H1 (cell line): ENCODE measurements at regions not wholly inside any gene's neighbourhood (a gene's known extent, or its start where the extent isn't known, plus 50 kb on each side); places are given as distances from the start of the nearest gene placed in this dataset.

ENCODE experiments used
- CTCF ChIA-PET: fragments of 300-600 bp; sonication (Branson Sonifier 250); formaldehyde crosslinking; loops from one replicate; lab custom pipeline; 2021; ENCODE audit not compliant: partially characterized antibody; lab: Charles Lee
- POLR2A ChIA-PET: fragments of 300-600 bp; sonication (Branson Sonifier 250); formaldehyde crosslinking; loops from one replicate; lab custom pipeline; 2021; ENCODE audit warnings: inconsistent platforms; ENCODE audit not compliant: partially characterized antibody; lab: Charles Lee
- DNase-seq, 2 experiments: peaks; one replicate each; pipeline versions ENCODE4 v3.0.0 to v3.0.0-alpha.2; 2010 to 2022; ENCODE audit warnings: low spot score in 2 of 2, low read depth in 1 of 2, mixed read lengths in 1 of 2
- FAIRE-seq: peaks from 2 replicates; lab custom pipeline; 2011; peaks lifted over from hg19 to GRCh38; lab: Jason Lieb, UNC
- H2AFZ ChIP-seq: 2 replicates; pipeline ENCODE4 v1.8.1; 2012; ENCODE audit warnings: low read length, inconsistent platforms
- H2AK5ac ChIP-seq: 2 replicates; pipeline ENCODE4 v1.6.1; 2013; ENCODE audit warnings: low read depth, low read length
- H2BK120ac ChIP-seq: replicated peaks from 2 replicates; pipeline ENCODE3; 2013; ENCODE audit warnings: low read depth, low read length, inconsistent platforms
- H2BK12ac ChIP-seq: 2 replicates; pipeline ENCODE4 v1.6.1; 2013; ENCODE audit warnings: low read depth, low read length
- H2BK15ac ChIP-seq: 2 replicates; pipeline ENCODE4 v1.6.1; 2013; ENCODE audit warnings: low read length
- H2BK20ac ChIP-seq: 2 replicates; pipeline ENCODE4 v1.6.1; 2013; ENCODE audit warnings: low read length
- H2BK5ac ChIP-seq: 2 replicates; pipeline ENCODE4 v1.6.1; 2013; ENCODE audit warnings: low read depth, low read length
- H3K14ac ChIP-seq: 2 replicates; pipeline ENCODE4 v1.6.1; 2013; ENCODE audit warnings: inconsistent platforms; ENCODE audit not compliant: insufficient read length
- H3K18ac ChIP-seq: 2 replicates; pipeline ENCODE4 v1.6.1; 2013; ENCODE audit warnings: low read length; ENCODE audit errors: extremely low read depth
- H3K23ac ChIP-seq: 2 replicates; pipeline ENCODE4 v1.6.1; 2013; ENCODE audit warnings: inconsistent platforms; ENCODE audit not compliant: insufficient read length
- H3K23me2 ChIP-seq: 2 replicates; pipeline ENCODE4 v1.6.1; 2013; ENCODE audit warnings: low read depth, low read length
- H3K27ac ChIP-seq: 2 replicates; pipeline ENCODE4 v1.6.1; 2011; ENCODE audit warnings: low read depth, low read length, inconsistent platforms
- H3K27me3 ChIP-seq, 4 experiments: replicated peaks in 1 of 4; 1 replicate in 1 of 4; 2 replicates in 3 of 4; pipeline versions ENCODE4 v1.6.1 to v1.8.1; 2011 to 2013; ENCODE audit warnings: low read length in 3 of 4, mild to moderate bottlenecking in 3 of 4, inconsistent platforms in 2 of 4, mixed read lengths in 2 of 4, moderate library complexity in 1 of 4; ENCODE audit not compliant: control insufficient read depth in 3 of 4, insufficient read depth in 3 of 4; ENCODE audit errors: extremely low read depth in 1 of 4
- H3K36me3 ChIP-seq, 4 experiments: 2 replicates each; pipeline versions ENCODE4 v1.6.1 to v1.8.1; 2011 to 2013; ENCODE audit warnings: mild to moderate bottlenecking in 4 of 4, low read length in 3 of 4, moderate library complexity in 2 of 4, control low read depth in 1 of 4, inconsistent platforms in 1 of 4; ENCODE audit not compliant: insufficient read depth in 4 of 4, control insufficient read depth in 2 of 4
- H3K4ac ChIP-seq: replicated peaks from 2 replicates; pipeline ENCODE3; 2013; ENCODE audit warnings: low read length, low read depth, mixed read lengths, inconsistent platforms; ENCODE audit not compliant: insufficient read length
- H3K4me1 ChIP-seq, 4 experiments: replicated peaks in 1 of 4; 1 replicate in 1 of 4; 2 replicates in 3 of 4; pipeline versions ENCODE4 v1.6.1 to v1.8.1; 2011 to 2013; ENCODE audit warnings: low read length in 3 of 4, inconsistent platforms in 2 of 4, mixed read lengths in 1 of 4; ENCODE audit not compliant: insufficient read depth in 4 of 4, control insufficient read depth in 3 of 4
- H3K4me2 ChIP-seq, 2 experiments: 2 replicates each; pipeline versions ENCODE4 v1.6.1 to v1.8.1; 2011 to 2013; ENCODE audit warnings: low read depth in 2 of 2, low read length in 2 of 2, control low read depth in 1 of 2, inconsistent platforms in 1 of 2, mild to moderate bottlenecking in 1 of 2; ENCODE audit not compliant: insufficient read depth in 1 of 2
- H3K4me3 ChIP-seq, 4 experiments: fragments of 200-600, 300-600 bp in 1 of 4; sonication (generic), shearing (Covaris generic), sonication (Bioruptor Twin) in 1 of 4; 2 replicates each; pipeline versions ENCODE4 v1.5.1 to v1.8.1; 2011 to 2016; ENCODE audit warnings: low read length in 4 of 4, low read depth in 3 of 4, control low read depth in 2 of 4, inconsistent platforms in 2 of 4, mild to moderate bottlenecking in 2 of 4, mixed read lengths in 1 of 4, moderate library complexity in 1 of 4; ENCODE audit not compliant: insufficient read depth in 2 of 4; ENCODE audit errors: extremely low read depth in 1 of 4
- H3K56ac ChIP-seq: replicated peaks from 2 replicates; pipeline ENCODE3; 2013; ENCODE audit warnings: low read depth, mild to moderate bottlenecking, mixed read lengths, low read length, inconsistent platforms; ENCODE audit not compliant: insufficient read length
- H3K79me1 ChIP-seq: 2 replicates; pipeline ENCODE4 v1.6.1; 2013; ENCODE audit warnings: low read depth, low read length, control low read depth
- H3K79me2 ChIP-seq, 2 experiments: 2 replicates each; pipeline versions ENCODE4 v1.6.1 to v1.8.1; 2012 to 2013; ENCODE audit warnings: low read length in 2 of 2, mild to moderate bottlenecking in 2 of 2, inconsistent platforms in 1 of 2; ENCODE audit not compliant: insufficient read depth in 2 of 2, control insufficient read depth in 1 of 2
- H3K9ac ChIP-seq, 4 experiments: replicated peaks in 1 of 4; 1 replicate in 1 of 4; 2 replicates in 3 of 4; pipeline versions ENCODE4 v1.6.1 to v1.8.1; 2011 to 2013; ENCODE audit warnings: low read depth in 3 of 4, low read length in 3 of 4, control low read depth in 2 of 4, mild to moderate bottlenecking in 2 of 4, moderate library complexity in 2 of 4, inconsistent platforms in 1 of 4; ENCODE audit errors: extremely low read depth in 1 of 4
- H3K9me3 ChIP-seq, 2 experiments: 2 replicates each; pipeline versions ENCODE4 v1.6.1 to v1.8.1; 2012 to 2013; ENCODE audit warnings: mild to moderate bottlenecking in 2 of 2, moderate library complexity in 2 of 2, control low read depth in 1 of 2, inconsistent platforms in 1 of 2, low read depth in 1 of 2, low read length in 1 of 2, mixed read lengths in 1 of 2; ENCODE audit not compliant: insufficient read depth in 2 of 2
- H4K20me1 ChIP-seq, 2 experiments: replicated peaks in 1 of 2; 2 replicates each; pipeline versions ENCODE3 to v1.8.1; 2011 to 2013; ENCODE audit warnings: inconsistent platforms in 2 of 2, low read length in 2 of 2, mild to moderate bottlenecking in 1 of 2; ENCODE audit not compliant: insufficient read depth in 2 of 2, control insufficient read depth in 1 of 2
- H4K5ac ChIP-seq: 2 replicates; pipeline ENCODE4 v1.6.1; 2013; ENCODE audit warnings: low read length, low read depth, mixed read lengths, inconsistent platforms; ENCODE audit not compliant: insufficient read length
- H4K8ac ChIP-seq: 2 replicates; pipeline ENCODE4 v1.8.0; 2013; ENCODE audit warnings: mild to moderate bottlenecking, moderate library complexity, low read length, inconsistent platforms; ENCODE audit not compliant: insufficient read depth; ENCODE audit errors: extremely low read depth
- H4K91ac ChIP-seq: replicated peaks from 2 replicates; pipeline ENCODE3; 2013; ENCODE audit warnings: low read length, mixed read lengths, inconsistent platforms; ENCODE audit not compliant: insufficient read length
- ATF3 ChIP-seq: IDR thresholded peaks from 2 replicates; pipeline ENCODE4 v1.6.1; 2011; ENCODE audit warnings: low read depth, mild to moderate bottlenecking, low read length; ENCODE audit not compliant: insufficient read depth
- BACH1 ChIP-seq: IDR thresholded peaks from 2 replicates; pipeline ENCODE4 v1.6.1; 2012; ENCODE audit warnings: low read length, improper control_type of control experiment
- BCL11A ChIP-seq, 2 experiments: IDR thresholded peaks; one replicate each; pipeline ENCODE4 v1.6.1; 2011; ENCODE audit warnings: low read depth in 2 of 2, low read length in 2 of 2, mild to moderate bottlenecking in 2 of 2
- CEBPB ChIP-seq: IDR thresholded peaks from 2 replicates; pipeline ENCODE4 v1.6.1; 2012; ENCODE audit warnings: low read depth, low read length
- CHD2 ChIP-seq: IDR thresholded peaks from 2 replicates; pipeline ENCODE4 v1.6.1; 2012; ENCODE audit warnings: low read length, improper control_type of control experiment
- EP300 ChIP-seq, 2 experiments: IDR thresholded peaks; 1 replicate in 1 of 2; 2 replicates in 1 of 2; pipeline ENCODE4 v1.6.1; 2011 to 2012; ENCODE audit warnings: low read depth in 2 of 2, low read length in 2 of 2, mild to moderate bottlenecking in 2 of 2, borderline replicate concordance in 1 of 2, inconsistent platforms in 1 of 2, moderate library complexity in 1 of 2
- GTF2F1 ChIP-seq: IDR thresholded peaks from 2 replicates; pipeline ENCODE4 v1.6.1; 2012; ENCODE audit warnings: low read depth, low read length, improper control_type of control experiment, borderline replicate concordance
- KDM5A ChIP-seq: fragments of 200-600 bp; IDR thresholded peaks from 2 replicates; pipeline ENCODE4 v1.7.1; 2012; ENCODE audit warnings: mild to moderate bottlenecking, low read length, inconsistent platforms, mixed read lengths
- RFX5 ChIP-seq: IDR thresholded peaks from 2 replicates; pipeline ENCODE4 v1.6.1; 2011; ENCODE audit warnings: low read depth, low read length, improper control_type of control experiment, borderline replicate concordance
- RNF2 ChIP-seq: fragments of 200-900, 300-1000 bp; sonication (generic); IDR thresholded peaks from 2 replicates; pipeline ENCODE4 v1.7.1; 2016; ENCODE audit warnings: borderline replicate concordance, low read depth, mild to moderate bottlenecking, antibody characterized with exemption, low read length; ENCODE audit not compliant: poor library complexity, severe bottlenecking; ENCODE audit errors: missing control alignments
- SP2 ChIP-seq: IDR thresholded peaks from 2 replicates; pipeline ENCODE4 v1.6.1; 2012; ENCODE audit warnings: mild to moderate bottlenecking, low read length, inconsistent platforms
- SRF ChIP-seq: IDR thresholded peaks from 2 replicates; pipeline ENCODE4 v1.6.1; 2011; ENCODE audit warnings: mild to moderate bottlenecking, low read depth, low read length, moderate library complexity
- WGBS, 2 experiments: shearing (Covaris generic) in 1 of 2; methylation state at CpG; one replicate each; pipeline versions ENCODE4 v1.1.6 to v1.1.7; 2013 to 2015; ENCODE audit warnings: low lambda C conversion rate in 2 of 2, mixed read lengths in 2 of 2, inconsistent platforms in 1 of 2, low coverage in 1 of 2, missing lambda C conversion rate in 1 of 2; ENCODE audit not compliant: insufficient replicate concordance in 2 of 2, insufficient coverage in 1 of 2, insufficient read length in 1 of 2; ENCODE audit errors: extremely low coverage in 1 of 2, missing lambda C conversion rate in 1 of 2; 5-methylcytosine and 5-hydroxymethylcytosine counted together

DNA sequence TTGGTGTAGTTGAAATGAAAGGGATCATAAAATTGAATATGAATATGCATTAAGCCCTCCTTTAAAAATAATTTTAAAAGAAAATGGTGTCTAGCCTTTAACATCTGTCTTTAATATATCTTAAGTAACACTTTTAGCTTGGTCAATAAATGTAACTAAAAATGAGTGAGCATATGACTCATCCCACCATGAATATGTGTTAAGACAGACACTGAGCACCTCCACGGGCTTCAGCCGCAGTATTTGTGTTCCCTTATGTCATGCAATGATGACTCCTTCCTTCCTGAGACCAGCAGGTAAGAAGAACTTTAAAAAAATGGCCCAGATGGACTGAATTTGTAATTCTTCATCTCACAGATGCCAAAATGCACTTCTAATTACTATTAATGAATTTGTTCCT, 563.2 kb downstream of the NR2F1-AS1 start:
- Histone ChIP-seq H3K79me2 (no peaks in the 10 kb centered on the region), H3K4me2 (no peak overlapping the region), H3K79me1 (no peaks in the 10 kb centered on the region), H4K91ac (no peak overlapping the region), H2BK120ac (no peak overlapping the region), H3K4ac (no peak overlapping the region), H3K23ac (no peak overlapping the region), H2BK15ac (no peak overlapping the region), H4K8ac (no peak overlapping the region), H2AFZ (no peak overlapping the region), H3K9ac (no peak overlapping the region), H3K4me1 (peaks cover 0 to 2% (median 0%) of the 10 kb centered on the region in 4 experiments; a peak in 1 of 7 replicates), H3K27me3 (peaks cover 0 to 1% (median 0%) of the 10 kb centered on the region in 4 experiments; a peak in 1 of 7 replicates), H3K36me3 (no peaks in the 10 kb centered on the region), H3K23me2 (no peaks in the 10 kb centered on the region), H4K20me1 (no peaks in the 10 kb centered on the region), H2BK20ac (no peak overlapping the region), H3K56ac (no peak overlapping the region), H2BK5ac (no peak overlapping the region), H3K27ac (no peak overlapping the region), H2AK5ac (no peak overlapping the region), H2BK12ac (no peak overlapping the region), H4K5ac (no peak overlapping the region), H3K4me3 (no peak overlapping the region), H3K14ac (no peak overlapping the region)
- FAIRE-seq (no peak), DNase-seq (no peak)
- WGBS, 2 experiments: 95% methylated on average over 2 of the region's 2 CpGs; no CpG with 5 or more reads in 1 of the 2 experiments
- POLR2A ChIA-PET: no interaction called here
- CTCF ChIA-PET: no interaction called here
- TF ChIP-seq BACH1: no peak
- TF ChIP-seq BCL11A (IDR thresholded peaks at IDR 0.05; ENCODE audit: low read depth in 2 of 2, low read length in 2 of 2): no peak
- TF ChIP-seq KDM5A: no peak
- TF ChIP-seq RNF2: no peak
- no peak for TF ChIP-seq EP300 (IDR thresholded peaks at IDR 0.05; ENCODE audit: borderline replicate concordance in 1 of 2, low read depth in 2 of 2, low read length in 2 of 2)
- TF ChIP-seq CHD2: no peak
- TF ChIP-seq ATF3: no peak
- TF ChIP-seq RFX5: no peak
- no peak for TF ChIP-seq SRF
- no peak for TF ChIP-seq GTF2F1
- no peak for TF ChIP-seq CEBPB
- no peak for TF ChIP-seq SP2
- TF ChIP-seq, all 59 proteins: peak for 0
- no peaks in the 10 kb centered on the region for H3K9me3 ChIP-seq
- no peak overlapping the region for H3K18ac ChIP-seq
